GM04503 (cell line): ENCODE measurements at regions not wholly inside any gene's neighbourhood (a gene's known extent, or its start where the extent isn't known, plus 50 kb on each side); places are given as distances from the start of the nearest gene placed in this dataset.

Experiments used
- DNase-seq: peaks from one replicate; pipeline ENCODE4 v3.0.0-alpha.2; 2012; ENCODE audit warnings: low read depth

GRCh38 chr12:86681060-86681459 is 424.9 kb upstream of the MGAT4C start:
- DNase-seq = no peak

DNA sequence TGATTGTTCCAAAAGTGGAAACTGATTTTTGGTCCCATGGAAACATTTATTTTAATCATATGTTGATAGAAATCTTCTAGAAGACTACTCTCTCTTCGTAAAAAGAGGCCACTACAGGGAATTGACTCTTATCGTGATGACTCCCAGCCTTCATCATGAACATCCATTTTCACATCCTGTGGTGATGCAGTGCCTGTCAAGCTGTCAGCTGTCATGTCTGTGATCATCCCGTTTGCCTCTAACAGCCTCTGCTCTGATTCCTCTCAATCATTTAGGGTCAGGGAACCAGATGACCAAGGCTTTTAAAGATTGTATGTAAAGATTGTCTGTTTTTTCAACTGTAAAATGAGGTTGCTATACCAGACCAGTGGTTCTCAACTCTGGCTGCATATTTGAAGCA is 419.0 kb upstream of the MGAT4C start:
- DNase-seq = no peak

DNA sequence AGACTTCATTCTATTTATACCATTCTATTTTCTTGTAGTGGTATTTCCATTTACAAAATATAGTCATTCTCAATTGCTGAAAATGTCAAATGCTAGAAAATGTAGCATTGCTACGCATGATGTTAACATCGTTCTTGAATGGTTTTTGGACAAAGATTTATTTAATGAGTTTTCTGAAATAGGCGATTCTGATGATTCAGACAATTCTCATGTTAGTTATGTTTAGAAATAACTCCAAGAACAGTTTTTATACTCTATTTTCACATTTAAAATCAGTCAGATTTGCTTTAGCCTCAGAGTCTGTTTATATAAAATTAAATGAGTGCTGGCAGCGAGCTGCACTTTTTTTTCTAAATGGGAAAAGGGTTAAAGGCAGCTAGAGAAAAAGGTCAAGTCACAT is 414.8 kb upstream of the MGAT4C start:
- DNase-seq = no peak

- no peak for DNase-seq
These were observed 412.8 kb upstream of the MGAT4C start for GRCh38 chr12:86669010-86669409.

DNA sequence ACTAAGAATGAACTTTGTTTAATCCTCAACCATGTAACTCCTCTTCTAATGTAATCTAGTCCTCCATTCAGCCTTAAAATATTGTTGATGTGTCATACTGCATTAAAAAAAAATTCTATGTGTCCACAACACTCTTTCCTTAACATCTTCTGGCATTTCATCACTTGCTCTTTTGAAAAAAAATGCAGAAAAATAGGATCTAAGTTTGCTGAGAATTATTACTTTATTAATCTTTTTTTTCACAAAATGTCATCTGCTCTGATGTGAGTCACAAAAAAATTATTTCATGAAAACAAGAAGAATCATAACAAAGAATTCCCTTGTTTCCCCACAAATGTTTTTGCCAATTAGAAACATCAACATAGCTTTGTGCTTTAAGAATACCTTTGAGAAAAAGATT is 410.1 kb upstream of the MGAT4C start:
- peak; percentile 21 for DNase-seq

DNA sequence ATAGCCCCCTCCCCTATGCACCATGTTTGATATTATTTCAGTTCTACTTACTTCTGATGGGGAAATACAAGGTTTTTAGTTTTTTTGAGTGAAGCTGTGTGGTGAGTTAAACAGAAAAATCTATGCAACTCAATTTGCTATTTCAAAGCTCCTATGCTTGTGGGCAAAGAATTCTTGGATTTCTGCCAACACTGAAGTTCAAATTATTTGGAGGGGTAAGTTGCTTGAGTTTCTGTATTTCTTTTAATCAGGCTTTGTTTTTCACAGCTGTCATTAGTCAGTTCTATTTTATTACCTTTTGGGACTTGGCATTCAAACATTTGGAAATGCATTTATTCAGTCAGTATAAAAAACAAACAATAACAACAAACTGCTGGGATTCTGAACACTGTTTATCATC is 407.5 kb upstream of the MGAT4C start:
- no peak for DNase-seq

GRCh38 chr12:86663173-86663572 is 407.0 kb upstream of the MGAT4C start:
- no peak for DNase-seq

DNA sequence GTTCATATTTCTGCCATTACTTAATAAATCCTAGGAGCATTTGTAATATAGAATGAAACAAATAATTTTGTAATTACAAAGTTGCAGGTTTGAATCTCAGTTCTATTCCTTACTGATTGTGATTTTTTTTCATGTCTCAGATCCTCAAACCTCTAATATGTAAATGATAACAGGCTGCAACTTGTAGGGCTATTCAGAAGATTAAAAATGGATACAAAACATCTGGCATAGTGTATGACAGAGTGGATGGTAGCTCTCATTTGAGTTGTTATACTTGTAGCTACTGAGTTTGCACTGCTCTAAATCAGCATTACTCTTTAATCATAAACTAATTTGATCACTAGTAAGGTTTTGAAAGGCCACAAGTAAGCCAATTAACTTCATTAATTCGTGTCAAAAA is 406.3 kb upstream of the MGAT4C start:
- DNase-seq = no peak

DNA sequence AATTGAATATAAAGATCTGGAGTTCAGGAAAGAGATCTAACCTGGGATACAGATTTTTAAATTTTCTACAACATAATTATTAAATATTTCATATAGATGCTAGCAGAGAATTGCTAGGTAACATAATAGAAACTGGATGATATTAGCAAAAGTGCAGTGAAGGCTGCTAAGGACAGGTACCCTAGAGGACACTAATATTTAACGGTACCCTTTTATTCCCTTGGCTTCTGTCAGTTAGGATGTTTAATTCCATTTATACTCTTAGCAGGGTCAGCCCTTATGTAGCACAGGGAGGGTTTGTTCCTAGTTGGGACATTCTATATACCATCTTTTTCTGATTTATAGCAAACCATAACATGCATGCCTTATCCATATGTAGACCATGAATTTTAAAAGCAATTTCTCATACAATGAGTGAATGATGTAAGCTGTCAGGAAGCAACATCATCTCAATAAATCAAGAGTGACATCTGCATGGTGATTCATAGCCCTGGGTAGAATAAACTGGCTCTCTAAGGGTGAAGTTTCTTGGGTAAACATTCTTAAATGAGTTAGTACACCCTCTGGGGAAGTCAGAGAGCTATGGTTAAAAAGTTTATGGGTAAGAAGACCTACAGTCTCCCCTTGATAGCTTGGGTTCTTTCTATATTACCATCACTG is 404.4 kb upstream of the MGAT4C start:
- DNase-seq = no peak

GRCh38 chr12:86659985-86660384 is 403.8 kb upstream of the MGAT4C start:
- no peak for DNase-seq

- DNase-seq = no peak
These were observed 402.1 kb upstream of the MGAT4C start for GRCh38 chr12:86658303-86658702.

DNA sequence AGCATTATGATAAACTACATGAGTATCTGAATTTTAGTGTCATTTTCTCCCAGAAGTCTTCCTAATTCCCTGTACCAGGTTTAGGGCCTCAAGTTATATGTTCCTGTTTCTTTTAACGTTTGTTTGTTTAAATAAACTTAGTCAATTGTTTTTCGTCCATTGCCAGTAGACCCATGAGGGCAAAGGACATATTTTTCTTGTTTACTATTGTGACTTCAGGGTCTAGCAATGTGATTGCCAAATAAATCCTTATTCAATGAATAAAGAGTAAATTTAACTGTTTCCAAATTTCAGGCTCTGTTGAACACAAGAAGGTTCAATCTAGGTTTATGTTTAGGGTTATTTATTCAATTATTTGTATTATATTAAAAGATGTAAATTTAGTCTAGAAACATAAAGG is 391.6 kb upstream of the MGAT4C start:
- DNase-seq = no peak

DNA sequence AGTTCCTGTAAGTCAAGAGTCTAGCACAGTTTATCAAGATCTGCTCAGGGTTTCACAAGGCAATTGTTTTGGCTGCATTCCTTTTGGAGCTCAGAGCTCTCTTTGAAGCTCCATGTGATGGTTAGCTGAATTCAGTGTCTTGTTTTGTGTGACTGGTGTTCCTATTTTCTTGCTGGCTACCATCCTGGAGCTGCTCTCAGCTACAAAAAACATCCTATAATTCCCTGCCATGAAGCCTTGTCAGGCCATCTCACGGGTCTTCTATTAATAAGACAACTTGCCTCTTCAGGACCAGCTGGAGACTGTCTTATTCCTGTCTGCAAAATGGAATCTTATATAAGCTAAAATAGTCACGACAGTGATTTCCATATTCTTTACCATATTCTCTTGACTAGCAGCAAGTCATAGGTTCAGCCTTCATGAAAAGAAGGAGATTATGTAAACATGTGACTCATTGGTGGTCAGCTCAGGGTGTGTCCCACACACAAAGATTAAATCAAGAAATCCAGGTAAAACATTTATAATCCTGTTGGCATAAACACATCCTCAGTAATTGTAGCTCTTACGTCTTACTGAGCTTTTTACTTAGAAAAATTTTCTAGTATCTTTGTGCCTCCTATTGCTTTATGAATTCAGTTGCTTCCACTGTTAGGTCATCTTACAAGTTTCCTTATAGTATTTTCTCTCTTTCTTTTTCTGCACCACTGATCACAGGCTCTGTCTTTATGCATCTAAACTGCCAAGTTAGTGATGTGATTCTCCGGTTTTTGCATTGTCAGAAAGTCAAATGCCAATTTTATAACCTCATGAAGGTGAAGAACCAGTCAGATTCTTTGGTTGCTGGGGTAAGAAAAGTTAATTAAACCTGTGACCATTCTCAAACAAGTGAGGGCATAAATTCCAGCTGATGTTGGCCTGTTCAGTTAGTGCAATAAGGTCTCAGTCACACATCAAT is 378.5 kb upstream of the MGAT4C start:
- DNase-seq = no peak

- no peak for DNase-seq
These were observed 370.8 kb upstream of the MGAT4C start for GRCh38 chr12:86627001-86627400.

DNA sequence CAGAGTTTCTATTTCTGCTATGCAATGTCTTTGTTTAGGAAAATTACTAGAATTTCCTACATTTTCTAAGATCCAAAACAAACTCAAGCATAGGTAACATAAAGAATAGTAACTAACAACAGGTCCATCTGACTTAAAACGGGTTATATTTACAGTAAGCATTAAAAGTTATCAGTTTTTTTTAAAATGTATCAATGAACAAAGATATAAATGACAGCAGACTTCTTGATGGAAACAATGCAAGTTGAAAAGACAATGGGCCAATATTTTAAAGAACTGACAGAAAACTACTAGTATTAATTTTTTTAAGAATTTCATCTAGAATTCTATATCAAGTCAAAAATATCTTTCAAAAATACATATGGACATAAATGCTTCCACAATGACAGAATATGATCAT is 367.1 kb upstream of the MGAT4C start:
- DNase-seq = no peak

- DNase-seq = no peak
These were observed 365.8 kb upstream of the MGAT4C start for GRCh38 chr12:86621957-86622356.

GRCh38 chr12:86613311-86613710 is 357.1 kb upstream of the MGAT4C start:
- no peak for DNase-seq

DNA sequence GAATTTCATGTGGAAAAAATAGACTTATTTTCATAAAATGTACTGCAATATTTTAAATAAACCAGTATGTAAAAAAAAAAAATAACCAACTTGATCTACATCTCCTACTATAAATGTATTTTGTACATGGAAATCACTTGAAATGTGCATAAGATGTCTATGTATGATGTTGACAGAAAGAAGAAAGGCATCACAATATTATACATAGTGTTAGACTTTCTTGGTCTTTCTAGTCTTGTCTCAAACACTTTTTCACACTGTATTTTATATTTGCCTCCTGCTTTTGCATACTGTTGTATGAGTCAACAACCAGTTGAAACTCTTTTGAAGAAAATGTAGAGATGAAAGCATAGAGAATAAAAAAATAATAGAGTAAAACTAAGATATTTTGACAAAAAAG is 352.4 kb upstream of the MGAT4C start:
- DNase-seq = no peak

DNA sequence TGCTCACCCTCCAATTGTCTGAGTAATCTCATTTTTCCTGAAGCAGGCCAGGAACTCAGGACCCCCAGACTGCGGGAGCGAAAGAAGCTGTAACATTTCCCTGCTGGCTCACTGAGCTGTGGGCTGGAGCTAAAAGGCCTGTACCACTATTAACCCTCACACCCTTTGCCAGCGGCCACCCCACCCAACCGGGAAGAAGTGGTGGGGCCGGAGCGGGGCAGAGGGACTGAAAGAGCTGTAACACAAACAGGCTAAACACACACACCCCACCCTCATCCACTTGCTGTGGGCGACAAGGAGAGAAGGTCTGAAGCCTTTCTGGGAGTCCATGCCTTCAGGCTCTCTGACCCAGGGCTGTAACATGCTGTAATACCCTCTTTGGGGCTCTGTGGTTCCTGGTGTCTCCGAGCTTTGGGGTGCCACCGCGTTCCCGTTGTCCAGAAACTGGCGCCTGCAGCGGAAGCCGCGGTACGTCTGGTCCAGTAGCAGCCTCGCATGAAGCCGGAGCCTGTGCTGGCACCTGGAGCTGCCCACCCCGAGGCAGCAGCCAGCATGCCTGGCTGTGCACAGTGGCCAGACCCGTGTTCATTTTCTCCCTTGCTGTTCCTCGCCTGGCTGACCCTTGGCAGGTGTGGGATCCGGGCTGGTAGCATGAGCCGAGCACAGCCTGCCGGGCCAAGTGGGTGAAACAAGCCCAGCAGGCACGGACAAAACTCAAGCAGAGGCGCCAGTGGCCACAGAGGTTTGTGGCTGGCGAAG is 345.5 kb upstream of the MGAT4C start:
- DNase-seq = no peak

GRCh38 chr12:86600664-86601231 is 344.6 kb upstream of the MGAT4C start:
- no peak for DNase-seq

GRCh38 chr12:86597431-86597830 is 341.2 kb upstream of the MGAT4C start:
- DNase-seq = no peak

DNA sequence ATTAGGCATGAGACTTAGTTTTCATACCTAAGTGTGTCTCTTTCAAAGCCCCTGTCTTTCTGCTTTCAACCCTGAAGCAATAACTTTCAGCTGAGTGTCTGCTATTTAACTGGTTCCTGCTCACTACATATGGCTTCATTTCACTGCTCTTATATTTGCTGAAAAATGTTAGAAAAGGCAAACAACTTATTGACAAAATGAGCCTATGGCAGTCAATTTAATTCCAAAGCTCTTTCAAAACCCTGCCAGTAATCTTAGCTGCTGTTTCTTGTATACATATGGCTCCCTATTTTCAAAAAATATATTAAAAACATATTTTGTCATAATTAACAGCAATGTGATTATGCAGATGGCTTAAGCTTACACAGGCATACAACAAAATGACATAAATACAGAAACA is 334.1 kb upstream of the MGAT4C start:
- DNase-seq = no peak
